ENCODE measurements at regions not wholly inside any gene's neighbourhood (a gene's known extent, or its start where the extent isn't known, plus 50 kb on each side); places are given as distances from the start of the nearest gene placed in this dataset.
"Not testable (repeated sequence)": the region's sequence is repeated elsewhere in the genome, so short reads cannot be mapped to it uniquely, and the experiment has no call there.

GRCh38 chr15:69664572-69665571, 212.3 kb downstream of the RPLP1 start:
- no peak for DNase-seq (ENCODE audit: low read depth, low spot score)
- no peak overlapping the region for H3K27ac ChIP-seq

GRCh38 chr15:69665641-69666111, 213.1 kb downstream of the RPLP1 start:
- no peak overlapping the region for H3K27ac ChIP-seq
- DNase-seq (ENCODE audit: low read depth, low spot score): no peak

GRCh38 chr15:69666441-69666882, 213.8 kb downstream of the RPLP1 start:
- no peak for DNase-seq (ENCODE audit: low read depth, low spot score)
- H3K27ac ChIP-seq: no peak overlapping the region

- no peak for DNase-seq (ENCODE audit: low read depth, low spot score)
- no peak overlapping the region for H3K27ac ChIP-seq
These were observed 214.5 kb downstream of the RPLP1 start for GRCh38 chr15:69666921-69667811.

GRCh38 chr15:69668039-69668705, 215.6 kb downstream of the RPLP1 start:
- H3K27ac ChIP-seq: no peak overlapping the region
- no peak for DNase-seq (ENCODE audit: low read depth, low spot score)

- DNase-seq (ENCODE audit: low read depth, low spot score): no peak
- no peak overlapping the region for H3K27ac ChIP-seq
These were observed 216.3 kb downstream of the RPLP1 start for GRCh38 chr15:69668963-69669362.

GRCh38 chr15:69669446-69669845, 216.8 kb downstream of the RPLP1 start:
- DNase-seq (ENCODE audit: low read depth, low spot score): no peak
- H3K27ac ChIP-seq: no peak overlapping the region

- no peak for DNase-seq (ENCODE audit: low read depth, low spot score)
- no peak overlapping the region for H3K27ac ChIP-seq
These were observed 220.8 kb downstream of the RPLP1 start for GRCh38 chr15:69673291-69673881.

GRCh38 chr15:69675731-69676130, 223.1 kb downstream of the RPLP1 start:
- DNase-seq (ENCODE audit: low read depth, low spot score): no peak
- H3K27ac ChIP-seq: no peak overlapping the region

GRCh38 chr15:69677403-69677802, 224.8 kb downstream of the RPLP1 start:
- DNase-seq (ENCODE audit: low read depth, low spot score): no peak
- H3K27ac ChIP-seq: no peak overlapping the region

GRCh38 chr15:69679623-69680228, 227.1 kb downstream of the RPLP1 start:
- H3K27ac ChIP-seq: no peak overlapping the region
- no peak for DNase-seq (ENCODE audit: low read depth, low spot score)

- not testable (repeated sequence) for DNase-seq (ENCODE audit: low read depth, low spot score); H3K27ac ChIP-seq
These were observed 232.2 kb downstream of the RPLP1 start for GRCh38 chr15:69684823-69685222.

- no peak overlapping the region for H3K27ac ChIP-seq
- no peak for DNase-seq (ENCODE audit: low read depth, low spot score)
These were observed 233.2 kb downstream of the RPLP1 start for GRCh38 chr15:69685512-69686452.

GRCh38 chr15:69686626-69687025, 234.0 kb downstream of the RPLP1 start:
- DNase-seq (ENCODE audit: low read depth, low spot score): no peak
- H3K27ac ChIP-seq: no peak overlapping the region

- DNase-seq (ENCODE audit: low read depth, low spot score): no peak
- H3K27ac ChIP-seq: no peak overlapping the region
These were observed 236.5 kb downstream of the RPLP1 start for GRCh38 chr15:69689133-69689532.

- DNase-seq (ENCODE audit: low read depth, low spot score): no peak
- H3K27ac ChIP-seq: no peak overlapping the region
These were observed 238.8 kb downstream of the RPLP1 start for GRCh38 chr15:69691307-69692015.

- no peak overlapping the region for H3K27ac ChIP-seq
- DNase-seq (ENCODE audit: low read depth, low spot score): no peak
These were observed 239.7 kb downstream of the RPLP1 start for GRCh38 chr15:69692342-69692741.

- no peak for DNase-seq (ENCODE audit: low read depth, low spot score)
- H3K27ac ChIP-seq: no peak overlapping the region
These were observed 240.4 kb downstream of the RPLP1 start for GRCh38 chr15:69693059-69693458.

All from epithelial cell of prostate (primary cell).